ENCODE measurements at regions not wholly inside any gene's neighbourhood (a gene's known extent, or its start where the extent isn't known, plus 50 kb on each side); places are given as distances from the start of the nearest gene placed in this dataset.

DNA sequence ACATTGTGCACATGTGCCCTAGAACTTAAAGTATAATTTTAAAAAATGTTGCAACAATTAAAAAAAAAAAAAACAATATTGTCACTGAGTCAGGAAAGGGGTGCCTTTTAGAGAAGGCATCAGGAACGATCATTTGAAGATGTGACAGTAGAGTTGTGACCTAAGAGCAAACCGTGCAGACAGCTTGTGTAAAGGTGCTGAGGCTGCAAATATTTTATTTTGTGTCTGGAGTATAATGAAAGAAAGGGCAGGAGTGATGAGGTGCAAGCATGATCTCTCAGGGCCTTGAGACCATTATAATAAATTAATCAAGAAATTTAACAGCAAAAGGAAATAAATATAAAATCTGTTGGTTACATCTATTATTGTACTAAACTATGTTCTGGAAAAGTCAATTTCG lies 1219.7 kb downstream of the OLFM4 start:
- TF ChIP-seq CTCF (IDR thresholded peaks at IDR 0.05) (no peak), EZH2 (IDR thresholded peaks at IDR 0.05; ENCODE audit: borderline replicate concordance, insufficient read depth, low read depth, low read length, poor library complexity, severe bottlenecking) (no peak)

Measured in B cell (primary cell).